ENCODE measurements at regions not wholly inside any gene's neighbourhood (a gene's known extent, or its start where the extent isn't known, plus 50 kb on each side); places are given as distances from the start of the nearest gene placed in this dataset.
"Not testable (repeated sequence)": the region's sequence is repeated elsewhere in the genome, so short reads cannot be mapped to it uniquely, and the experiment has no call there.

GRCh38 chr2:142418699-142419098, 287.9 kb upstream of the LRP1B start:
- DNase-seq (ENCODE audit: extremely low spot score, insufficient read length, low read depth); FAIRE-seq: not testable (repeated sequence)

- DNase-seq (ENCODE audit: extremely low spot score, insufficient read length, low read depth) (no peak), FAIRE-seq (no peak)
Measured at GRCh38 chr2:142416996-142417395, 286.2 kb upstream of the LRP1B start.

- DNase-seq (ENCODE audit: extremely low spot score, insufficient read length, low read depth), result no peak
- no peak for FAIRE-seq
Measured at GRCh38 chr2:142415461-142415860, 284.6 kb upstream of the LRP1B start.

- FAIRE-seq (no peak), DNase-seq (ENCODE audit: extremely low spot score, insufficient read length, low read depth) (no peak)
Measured at GRCh38 chr2:142398212-142398611, 267.4 kb upstream of the LRP1B start.

- DNase-seq (ENCODE audit: extremely low spot score, insufficient read length, low read depth), result no peak
Measured at GRCh38 chr2:142395291-142395690, 264.5 kb upstream of the LRP1B start.

GRCh38 chr2:142380372-142380771, 249.6 kb upstream of the LRP1B start:
- FAIRE-seq, result no peak
- no peak for DNase-seq (ENCODE audit: extremely low spot score, insufficient read length, low read depth)

More at GRCh38 chr2:142395291-142395690, 264.5 kb upstream of the LRP1B start:
- FAIRE-seq, result no peak

- FAIRE-seq; DNase-seq (ENCODE audit: extremely low spot score, insufficient read length, low read depth): not testable (repeated sequence)
Measured at GRCh38 chr2:142362069-142362468, 231.3 kb upstream of the LRP1B start.

- no peak for DNase-seq (ENCODE audit: extremely low spot score, insufficient read length, low read depth)
- no peak for FAIRE-seq
Measured at GRCh38 chr2:142347751-142348150, 216.9 kb upstream of the LRP1B start.

- FAIRE-seq, result no peak
- no peak for DNase-seq (ENCODE audit: extremely low spot score, insufficient read length, low read depth)
Measured at GRCh38 chr2:142339261-142339660, 208.4 kb upstream of the LRP1B start.

- FAIRE-seq (no peak), DNase-seq (ENCODE audit: extremely low spot score, insufficient read length, low read depth) (no peak)
Measured at GRCh38 chr2:142332196-142332595, 201.4 kb upstream of the LRP1B start.

GRCh38 chr2:142330458-142330857, 199.6 kb upstream of the LRP1B start:
- FAIRE-seq (no peak), DNase-seq (ENCODE audit: extremely low spot score, insufficient read length, low read depth) (no peak)

GRCh38 chr2:142325870-142326269, 195.1 kb upstream of the LRP1B start:
- DNase-seq (ENCODE audit: extremely low spot score, insufficient read length, low read depth) (no peak), FAIRE-seq (no peak)

GRCh38 chr2:142323206-142323605, 192.4 kb upstream of the LRP1B start:
- DNase-seq (ENCODE audit: extremely low spot score, insufficient read length, low read depth), result no peak
- no peak for FAIRE-seq

GRCh38 chr2:142321706-142322280, 191.0 kb upstream of the LRP1B start:
- no peak for DNase-seq (ENCODE audit: extremely low spot score, insufficient read length, low read depth)
- FAIRE-seq, result no peak

- no peak for FAIRE-seq
- no peak for DNase-seq (ENCODE audit: extremely low spot score, insufficient read length, low read depth)
Measured at GRCh38 chr2:142320067-142320466, 189.3 kb upstream of the LRP1B start.

GRCh38 chr2:142316049-142316448, 185.2 kb upstream of the LRP1B start:
- FAIRE-seq, result no peak
- DNase-seq (ENCODE audit: extremely low spot score, insufficient read length, low read depth), result no peak

GRCh38 chr2:142315346-142315745, 184.5 kb upstream of the LRP1B start:
- FAIRE-seq, result no peak
- no peak for DNase-seq (ENCODE audit: extremely low spot score, insufficient read length, low read depth)

GRCh38 chr2:142314164-142314563, 183.3 kb upstream of the LRP1B start:
- FAIRE-seq, result no peak
- DNase-seq (ENCODE audit: extremely low spot score, insufficient read length, low read depth), result no peak

- FAIRE-seq (no peak), DNase-seq (ENCODE audit: extremely low spot score, insufficient read length, low read depth) (no peak)
Measured at GRCh38 chr2:142310530-142310929, 179.7 kb upstream of the LRP1B start.

- DNase-seq (ENCODE audit: extremely low spot score, insufficient read length, low read depth) (no peak), FAIRE-seq (no peak)
Measured at GRCh38 chr2:142308744-142309143, 177.9 kb upstream of the LRP1B start.

GRCh38 chr2:142307616-142308115, 176.8 kb upstream of the LRP1B start:
- no peak for FAIRE-seq
- DNase-seq (ENCODE audit: extremely low spot score, insufficient read length, low read depth), result no peak

- FAIRE-seq, result no peak
- DNase-seq (ENCODE audit: extremely low spot score, insufficient read length, low read depth), result no peak
Measured at GRCh38 chr2:142307086-142307485, 176.3 kb upstream of the LRP1B start.

Data from GM18507 (cell line).